IMR-90 (cell line): ENCODE measurements at regions not wholly inside any gene's neighbourhood (a gene's known extent, or its start where the extent isn't known, plus 50 kb on each side); places are given as distances from the start of the nearest gene placed in this dataset.

ENCODE experiments used
- ATAC-seq: fragments of 200-7000 bp; cut with Tn5 transposase; 2 replicates; pipeline ENCODE4 v1.9.1; 2020; ENCODE audit warnings: low read depth, mild to moderate bottlenecking, moderate library complexity
- BruUV-seq: library from RNA; stranded (reverse); fragments of 400-500 nt; replicated peaks from 2 replicates; lab custom pipeline; 2021; lab: Mats Ljungman, UMichigan
- CTCF ChIA-PET: fragments of 300-600 bp; formaldehyde crosslinking; extraction: SDS; loops from one replicate; lab custom pipeline; 2021; ENCODE audit warnings: antibody characterized with exemption; lab: Yijun Ruan, JAX
- POLR2A ChIA-PET: fragments of 300-600 bp; sonication (Branson Sonifier 250); formaldehyde crosslinking; loops from one replicate; lab custom pipeline; 2022; ENCODE audit warnings: antibody characterized with exemption; ENCODE audit not compliant: unreplicated experiment; lab: Charles Lee
- DNase-seq: peaks from one replicate; pipeline ENCODE4 v3.0.0; 2013
- H2AFZ ChIP-seq: replicated peaks from 2 replicates; pipeline ENCODE3; 2013; ENCODE audit warnings: low read length, mild to moderate bottlenecking; ENCODE audit not compliant: poor library complexity
- H2AK5ac ChIP-seq: 2 replicates; pipeline ENCODE4 v1.6.1; 2013; ENCODE audit warnings: low read depth, low read length, inconsistent platforms
- H2AK9ac ChIP-seq: replicated peaks from 2 replicates; pipeline ENCODE3; 2013; ENCODE audit warnings: mild to moderate bottlenecking, low read depth, low read length, moderate library complexity; ENCODE audit not compliant: poor library complexity
- H2BK120ac ChIP-seq: 2 replicates; pipeline ENCODE4 v1.6.1; 2013; ENCODE audit warnings: low read depth, low read length, inconsistent platforms
- H2BK15ac ChIP-seq: 3 replicates; pipeline ENCODE4 v1.6.1; 2013; ENCODE audit warnings: low read depth, low read length, inconsistent platforms
- H2BK20ac ChIP-seq: 2 replicates; pipeline ENCODE4 v1.6.1; 2013; ENCODE audit warnings: low read depth, mild to moderate bottlenecking, inconsistent platforms, low read length, moderate library complexity
- H2BK5ac ChIP-seq: 2 replicates; pipeline ENCODE4 v1.6.1; 2013; ENCODE audit warnings: mild to moderate bottlenecking, low read depth, low read length, inconsistent platforms; ENCODE audit not compliant: poor library complexity, severe bottlenecking
- H3K14ac ChIP-seq: replicated peaks from 2 replicates; pipeline ENCODE4 v1.6.1; 2013; ENCODE audit warnings: low read depth, low read length, inconsistent platforms
- H3K18ac ChIP-seq: 2 replicates; pipeline ENCODE4 v1.6.1; 2013; ENCODE audit warnings: low read depth, low read length, control low read depth
- H3K23ac ChIP-seq: 2 replicates; pipeline ENCODE4 v1.6.1; 2013; ENCODE audit warnings: low read depth, low read length, inconsistent platforms
- H3K27ac ChIP-seq: 2 replicates; pipeline ENCODE4 v1.5.1; 2013; ENCODE audit warnings: mild to moderate bottlenecking, control low read depth, low read length; ENCODE audit not compliant: insufficient read depth
- H3K27me3 ChIP-seq: 2 replicates; pipeline ENCODE4 v1.6.1; 2013; ENCODE audit warnings: low read length; ENCODE audit not compliant: control insufficient read depth, insufficient read depth
- H3K36me3 ChIP-seq: 2 replicates; pipeline ENCODE4 v1.6.1; 2013; ENCODE audit warnings: low read length, mixed read lengths; ENCODE audit not compliant: control insufficient read depth, insufficient read depth
- H3K4ac ChIP-seq: 2 replicates; pipeline ENCODE4 v1.6.1; 2013; ENCODE audit warnings: low read depth, low read length, inconsistent platforms
- H3K4me1 ChIP-seq: 2 replicates; pipeline ENCODE4 v1.6.1; 2013; ENCODE audit warnings: low read length, mixed read lengths; ENCODE audit not compliant: control insufficient read depth, insufficient read depth
- H3K4me2 ChIP-seq: 2 replicates; pipeline ENCODE4 v1.6.1; 2013; ENCODE audit warnings: low read depth, mild to moderate bottlenecking, control low read depth, low read length, moderate library complexity
- H3K4me3 ChIP-seq: 2 replicates; pipeline ENCODE4 v1.5.1; 2013; ENCODE audit warnings: low read depth, mild to moderate bottlenecking, control low read depth, low read length, moderate library complexity; ENCODE audit not compliant: insufficient read depth
- H3K56ac ChIP-seq: 2 replicates; pipeline ENCODE4 v1.6.1; 2013; ENCODE audit warnings: low read length, inconsistent platforms; ENCODE audit not compliant: insufficient read depth; ENCODE audit errors: extremely low read depth
- H3K79me1 ChIP-seq, 2 experiments: 2 replicates each; pipeline ENCODE4 v1.6.1; 2013; ENCODE audit warnings: low read length in 2 of 2, inconsistent platforms in 1 of 2, low read depth in 1 of 2
- H3K9ac ChIP-seq: 2 replicates; pipeline ENCODE4 v1.6.1; 2013; ENCODE audit warnings: low read depth, low read length, control low read depth
- H3K9me1 ChIP-seq: 2 replicates; pipeline ENCODE4 v1.6.1; 2013; ENCODE audit warnings: low read length, inconsistent platforms; ENCODE audit not compliant: insufficient read depth
- H3K9me3 ChIP-seq: 2 replicates; pipeline ENCODE4 v1.6.1; 2013; ENCODE audit warnings: low read length; ENCODE audit not compliant: control insufficient read depth, insufficient read depth
- H4K20me1 ChIP-seq: 2 replicates; pipeline ENCODE4 v1.6.1; 2013; ENCODE audit warnings: low read length, inconsistent platforms; ENCODE audit not compliant: insufficient read depth
- H4K5ac ChIP-seq: 2 replicates; pipeline ENCODE4 v1.6.1; 2013; ENCODE audit warnings: mild to moderate bottlenecking, low read depth, low read length, control low read depth
- H4K8ac ChIP-seq, 2 experiments: 2 replicates each; pipeline ENCODE4 v1.6.1; 2013; ENCODE audit warnings: low read depth in 2 of 2, low read length in 2 of 2, control low read depth in 1 of 2, inconsistent platforms in 1 of 2
- H4K91ac ChIP-seq: 2 replicates; pipeline ENCODE4 v1.6.1; 2013; ENCODE audit warnings: low read depth, low read length, inconsistent platforms; ENCODE audit not compliant: insufficient read depth
- BHLHE40 ChIP-seq: fragments of 150-350 bp; IDR thresholded peaks from 2 replicates; pipeline ENCODE4 v1.6.1; 2016; ENCODE audit warnings: mild to moderate bottlenecking, low read depth, low read length
- CEBPB ChIP-seq: IDR thresholded peaks from 2 replicates; pipeline ENCODE4 v1.6.1; 2012; ENCODE audit warnings: low read depth, low read length, improper control_type of control experiment
- CHD1 ChIP-seq: IDR thresholded peaks from 2 replicates; pipeline ENCODE4 v1.6.1; 2012; ENCODE audit warnings: low read depth, low read length, improper control_type of control experiment
- FOS ChIP-seq: fragments of 150-350 bp; IDR thresholded peaks from 2 replicates; pipeline ENCODE4 v1.6.1; 2016; ENCODE audit warnings: low read depth, low read length
- MAFK ChIP-seq: IDR thresholded peaks from 2 replicates; pipeline ENCODE4 v1.6.1; 2012; ENCODE audit warnings: low read depth, low read length, improper control_type of control experiment
- MAZ ChIP-seq: IDR thresholded peaks from 2 replicates; pipeline ENCODE4 v1.6.1; 2012; ENCODE audit warnings: low read depth, mild to moderate bottlenecking, low read length, improper control_type of control experiment, moderate library complexity, borderline replicate concordance
- MXI1 ChIP-seq: IDR thresholded peaks from 2 replicates; pipeline ENCODE4 v1.6.1; 2012; ENCODE audit warnings: low read depth, mild to moderate bottlenecking, low read length, moderate library complexity, borderline replicate concordance
- NFE2L2 ChIP-seq: fragments of 150-350 bp; IDR thresholded peaks from 2 replicates; pipeline ENCODE4 v1.6.1; 2016; ENCODE audit warnings: low read depth, mild to moderate bottlenecking, low read length
- POLR2A ChIP-seq: IDR thresholded peaks from 2 replicates; pipeline ENCODE4 v1.6.1; 2012; ENCODE audit warnings: mild to moderate bottlenecking, low read depth, low read length
- RAD21 ChIP-seq: IDR thresholded peaks from 2 replicates; pipeline ENCODE4 v1.6.1; 2012; ENCODE audit warnings: low read length, improper control_type of control experiment
- RCOR1 ChIP-seq: IDR thresholded peaks from 2 replicates; pipeline ENCODE4 v1.6.1; 2012; ENCODE audit warnings: mild to moderate bottlenecking, low read length, improper control_type of control experiment; ENCODE audit not compliant: insufficient replicate concordance
- RFX5 ChIP-seq: IDR thresholded peaks from 2 replicates; pipeline ENCODE4 v1.8.0; 2012; ENCODE audit warnings: low read depth, mild to moderate bottlenecking, low read length, moderate library complexity
- SMC3 ChIP-seq: fragments of 150-350 bp; IDR thresholded peaks from 2 replicates; pipeline ENCODE4 v1.6.1; 2016; ENCODE audit warnings: low read depth, mild to moderate bottlenecking, antibody characterized with exemption, low read length, moderate library complexity
- WGBS, 2 experiments: methylation state at CpG; one replicate each; pipeline versions ENCODE4 v1.1.5 to v1.1.7; 2013; ENCODE audit warnings: missing lambda C conversion rate in 2 of 2; ENCODE audit not compliant: insufficient read length in 1 of 2; ENCODE audit errors: extremely low coverage in 2 of 2; 5-methylcytosine and 5-hydroxymethylcytosine counted together
- dilution Hi-C: fragments of 300-500 bp; cut with HindIII; formaldehyde crosslinking; loops from one replicate; pipeline ENCODE4 v1.14.3; 2018; ENCODE audit warnings: low sequenced_read_pairs; ENCODE audit not compliant: unreplicated experiment
- in situ Hi-C: fragments of 300-500 bp; cut with MboI; formaldehyde crosslinking; loops from 3 replicates; pipeline ENCODE4 v1.14.3; 2019; ENCODE audit warnings: low sequenced_read_pairs, inconsistent platforms, mixed read lengths
- intact Hi-C: fragments of 100-400 bp; cut with micrococcal nuclease; formaldehyde crosslinking; loops from 2 replicates; pipeline ENCODE4 v1.10.0; 2022
- TF ChIP-seq, protein P1 (sequence below): fragments of 150-350 bp; IDR thresholded peaks from 2 replicates; pipeline ENCODE4 v1.6.1; 2016; ENCODE audit warnings: low read depth, mild to moderate bottlenecking, low read length, moderate library complexity, borderline replicate concordance
- TF ChIP-seq, protein P2 (sequence below): fragments of 150-350 bp; IDR thresholded peaks from 2 replicates; pipeline ENCODE4 v1.6.1; 2017; ENCODE audit warnings: mild to moderate bottlenecking, antibody characterized with exemption, low read length, low read depth
- TF ChIP-seq, protein P3 (sequence below): conservative IDR thresholded peaks from 2 replicates; pipeline ENCODE4 v1.5.1; 2012; ENCODE audit warnings: mild to moderate bottlenecking, low read depth, low read length, improper control_type of control experiment

DNA sequence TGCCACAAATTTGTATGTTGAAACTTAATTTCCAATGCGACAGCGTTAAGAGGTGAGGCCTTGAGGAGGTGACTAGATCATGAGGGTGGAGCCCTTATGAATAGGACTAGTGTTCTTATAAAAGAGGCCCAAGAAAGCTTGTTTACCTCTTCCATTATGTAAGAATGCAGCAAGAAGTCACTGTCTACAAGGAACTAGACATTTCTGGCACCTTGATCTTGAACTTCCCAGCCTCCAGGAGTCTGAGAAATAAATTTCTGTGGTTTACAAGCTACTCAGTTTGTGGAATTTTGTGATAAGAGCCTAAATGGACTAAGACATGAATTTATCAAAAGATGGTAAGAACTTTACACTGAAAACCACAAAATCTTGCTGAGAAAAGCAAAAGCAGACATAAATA is 173.6 kb upstream of the SGK1 start:
- Histone ChIP-seq H2AFZ (no peak overlapping the region), H3K4me1 (no peaks in the 10 kb centered on the region), H3K4ac (no peak overlapping the region), H3K79me1 (no peaks in the 10 kb centered on the region), H3K27ac (no peak overlapping the region), H2AK9ac (no peak overlapping the region), H4K5ac (no peak overlapping the region), H3K18ac (no peak overlapping the region), H4K8ac (no peak overlapping the region), H2BK5ac (no peak overlapping the region), H3K23ac (no peak overlapping the region), H3K56ac (no peak overlapping the region), H2BK15ac (no peak overlapping the region), H2BK120ac (no peak overlapping the region), H3K14ac (no peak overlapping the region), H3K27me3 (no peaks in the 10 kb centered on the region), H4K20me1 (no peaks in the 10 kb centered on the region), H3K4me3 (no peak overlapping the region), H3K9me1 (no peaks in the 10 kb centered on the region), H3K4me2 (no peak overlapping the region), H2AK5ac (no peak overlapping the region), H2BK20ac (no peak overlapping the region), H4K91ac (no peak overlapping the region), H3K36me3 (no peaks in the 10 kb centered on the region), H3K9me3 (no peaks in the 10 kb centered on the region), H3K9ac (no peak overlapping the region)
- dilution Hi-C loops (no loop called here), intact Hi-C loops (no loop called here), in situ Hi-C loops (no loop called here)
- BruUV-seq: no TSS peak
- ChIA-PET CTCF (no interaction called here), POLR2A (interaction anchor here (0.7 kb wide), 1 partner anchor 128 kb away, joined by 8 read pairs; no protein-coding TSS in a partner anchor)
- no peak for TF ChIP-seq RAD21
- TF ChIP-seq, protein P1, sequence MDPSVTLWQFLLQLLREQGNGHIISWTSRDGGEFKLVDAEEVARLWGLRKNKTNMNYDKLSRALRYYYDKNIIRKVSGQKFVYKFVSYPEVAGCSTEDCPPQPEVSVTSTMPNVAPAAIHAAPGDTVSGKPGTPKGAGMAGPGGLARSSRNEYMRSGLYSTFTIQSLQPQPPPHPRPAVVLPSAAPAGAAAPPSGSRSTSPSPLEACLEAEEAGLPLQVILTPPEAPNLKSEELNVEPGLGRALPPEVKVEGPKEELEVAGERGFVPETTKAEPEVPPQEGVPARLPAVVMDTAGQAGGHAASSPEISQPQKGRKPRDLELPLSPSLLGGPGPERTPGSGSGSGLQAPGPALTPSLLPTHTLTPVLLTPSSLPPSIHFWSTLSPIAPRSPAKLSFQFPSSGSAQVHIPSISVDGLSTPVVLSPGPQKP: no peak
- no peak for TF ChIP-seq RFX5
- TF ChIP-seq CEBPB: no peak
- no peak for TF ChIP-seq MAFK
- TF ChIP-seq MAZ: no peak
- no peak for TF ChIP-seq BHLHE40
- TF ChIP-seq CHD1: no peak
- no peak for TF ChIP-seq FOS
- no peak for TF ChIP-seq MXI1
- TF ChIP-seq POLR2A: no peak
- TF ChIP-seq RCOR1: no peak
- TF ChIP-seq, protein P2, sequence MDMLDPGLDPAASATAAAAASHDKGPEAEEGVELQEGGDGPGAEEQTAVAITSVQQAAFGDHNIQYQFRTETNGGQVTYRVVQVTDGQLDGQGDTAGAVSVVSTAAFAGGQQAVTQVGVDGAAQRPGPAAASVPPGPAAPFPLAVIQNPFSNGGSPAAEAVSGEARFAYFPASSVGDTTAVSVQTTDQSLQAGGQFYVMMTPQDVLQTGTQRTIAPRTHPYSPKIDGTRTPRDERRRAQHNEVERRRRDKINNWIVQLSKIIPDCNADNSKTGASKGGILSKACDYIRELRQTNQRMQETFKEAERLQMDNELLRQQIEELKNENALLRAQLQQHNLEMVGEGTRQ: no peak
- TF ChIP-seq SMC3: no peak
- TF ChIP-seq, protein P3, sequence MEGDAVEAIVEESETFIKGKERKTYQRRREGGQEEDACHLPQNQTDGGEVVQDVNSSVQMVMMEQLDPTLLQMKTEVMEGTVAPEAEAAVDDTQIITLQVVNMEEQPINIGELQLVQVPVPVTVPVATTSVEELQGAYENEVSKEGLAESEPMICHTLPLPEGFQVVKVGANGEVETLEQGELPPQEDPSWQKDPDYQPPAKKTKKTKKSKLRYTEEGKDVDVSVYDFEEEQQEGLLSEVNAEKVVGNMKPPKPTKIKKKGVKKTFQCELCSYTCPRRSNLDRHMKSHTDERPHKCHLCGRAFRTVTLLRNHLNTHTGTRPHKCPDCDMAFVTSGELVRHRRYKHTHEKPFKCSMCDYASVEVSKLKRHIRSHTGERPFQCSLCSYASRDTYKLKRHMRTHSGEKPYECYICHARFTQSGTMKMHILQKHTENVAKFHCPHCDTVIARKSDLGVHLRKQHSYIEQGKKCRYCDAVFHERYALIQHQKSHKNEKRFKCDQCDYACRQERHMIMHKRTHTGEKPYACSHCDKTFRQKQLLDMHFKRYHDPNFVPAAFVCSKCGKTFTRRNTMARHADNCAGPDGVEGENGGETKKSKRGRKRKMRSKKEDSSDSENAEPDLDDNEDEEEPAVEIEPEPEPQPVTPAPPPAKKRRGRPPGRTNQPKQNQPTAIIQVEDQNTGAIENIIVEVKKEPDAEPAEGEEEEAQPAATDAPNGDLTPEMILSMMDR: no peak
- no peak for TF ChIP-seq NFE2L2
- no peak for ATAC-seq
- no CpG with 5 or more reads among the region's 2 CpGs for WGBS, 2 experiments
- peak; percentile 68 for DNase-seq
